ENCODE measurements at regions not wholly inside any gene's neighbourhood (a gene's known extent, or its start where the extent isn't known, plus 50 kb on each side); places are given as distances from the start of the nearest gene placed in this dataset.
"Not testable (repeated sequence)": the region's sequence is repeated elsewhere in the genome, so short reads cannot be mapped to it uniquely, and the experiment has no call there.

DNA sequence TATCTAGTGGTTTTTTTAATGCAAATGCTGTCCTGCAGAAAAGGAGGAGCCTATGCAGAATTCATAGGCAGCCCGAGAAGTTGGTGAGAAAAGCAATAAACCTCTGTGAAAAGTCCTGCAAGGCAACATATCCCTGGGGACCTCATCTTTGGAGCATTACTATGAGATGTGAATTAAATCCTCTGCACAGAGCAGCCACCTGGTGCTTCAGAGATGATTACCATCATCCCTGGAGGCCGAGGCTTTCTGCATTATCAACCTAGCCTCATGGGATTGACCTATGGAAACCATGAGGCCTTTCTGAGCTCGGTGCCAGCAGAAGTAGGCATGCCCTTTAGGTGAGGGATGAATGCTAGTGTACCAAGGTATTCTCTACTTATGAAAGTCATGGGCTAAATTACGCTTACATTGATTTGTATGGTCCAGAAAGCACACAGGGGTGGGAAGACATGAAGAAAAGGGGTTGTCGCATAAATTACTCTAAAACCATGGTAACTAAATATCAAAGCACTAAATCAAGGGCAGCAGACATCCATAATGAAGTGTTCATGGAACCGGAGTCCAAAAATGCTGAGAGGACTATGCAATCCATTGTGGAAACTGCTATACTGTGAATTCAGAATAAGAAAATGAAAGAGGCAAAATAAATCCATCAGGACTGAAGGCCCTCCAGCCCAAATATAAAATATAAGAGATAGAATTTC, 623.5 kb upstream of the DDX18 start:
- DNase-seq (ENCODE audit: low spot score), result no peak
- FAIRE-seq, result no peak

DNA sequence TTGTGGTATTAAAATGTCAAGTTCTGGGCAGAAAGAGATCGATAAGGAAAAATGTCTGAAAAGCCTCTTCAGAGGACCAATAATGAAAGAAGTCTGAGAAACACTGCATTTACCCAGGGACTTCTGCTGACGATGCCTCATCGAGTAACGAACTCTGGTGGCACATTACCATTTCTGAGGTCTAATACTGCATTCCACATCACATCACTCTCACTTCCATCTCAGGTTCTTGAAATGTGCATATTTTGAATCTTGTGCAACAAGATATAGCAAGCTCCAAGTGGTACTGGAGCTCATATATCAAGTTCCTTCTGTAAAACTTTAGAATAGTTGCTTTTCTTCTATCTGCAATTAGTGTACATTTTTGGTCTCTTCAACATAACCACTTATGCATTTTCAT, 619.1 kb upstream of the DDX18 start:
- FAIRE-seq, result no peak

DNA sequence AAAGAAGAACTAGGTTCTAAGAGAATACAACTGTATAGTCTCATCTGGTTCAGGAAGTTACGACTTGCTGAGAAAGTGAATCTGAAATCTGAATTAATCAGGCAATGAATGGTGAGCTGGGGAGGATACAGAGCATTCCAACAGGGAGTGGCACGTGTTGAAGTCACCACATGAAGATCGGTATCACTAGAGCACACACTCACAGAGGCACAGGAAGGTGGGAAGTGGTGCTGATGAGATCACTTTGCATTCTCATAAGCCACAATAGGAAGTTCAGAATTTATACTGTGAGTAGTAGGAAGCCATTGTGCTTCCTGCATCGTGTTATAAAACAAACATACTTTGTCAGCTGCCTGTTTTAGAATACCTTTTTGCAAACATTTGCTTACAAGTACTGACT, 615.0 kb upstream of the DDX18 start:
- DNase-seq (ENCODE audit: low spot score), result peak; percentile 14
- peak; percentile 92 for FAIRE-seq

More for the DNA sequence above, 619.1 kb upstream of the DDX18 start:
- DNase-seq (ENCODE audit: low spot score), result no peak

DNA sequence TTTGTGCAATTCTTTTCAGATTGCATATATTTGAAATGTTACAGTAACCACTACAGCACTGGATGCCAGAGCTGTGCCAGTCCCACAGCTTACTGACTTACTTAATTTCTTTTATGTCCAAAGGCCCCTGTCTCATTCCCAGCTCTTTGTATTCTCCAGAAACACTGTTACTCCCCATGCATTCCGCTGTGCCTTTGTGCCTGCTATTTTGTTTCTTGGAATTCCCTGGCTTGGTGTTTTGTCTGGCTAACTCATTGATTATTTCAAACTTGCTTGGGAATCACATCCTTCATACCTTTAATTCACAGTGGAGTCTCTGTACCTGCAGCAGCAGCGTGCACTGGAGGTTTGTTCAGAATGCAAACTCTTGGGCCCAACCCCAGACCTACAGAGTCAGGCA, 601.9 kb upstream of the DDX18 start:
- no peak for FAIRE-seq
- DNase-seq (ENCODE audit: low spot score), result no peak

DNA sequence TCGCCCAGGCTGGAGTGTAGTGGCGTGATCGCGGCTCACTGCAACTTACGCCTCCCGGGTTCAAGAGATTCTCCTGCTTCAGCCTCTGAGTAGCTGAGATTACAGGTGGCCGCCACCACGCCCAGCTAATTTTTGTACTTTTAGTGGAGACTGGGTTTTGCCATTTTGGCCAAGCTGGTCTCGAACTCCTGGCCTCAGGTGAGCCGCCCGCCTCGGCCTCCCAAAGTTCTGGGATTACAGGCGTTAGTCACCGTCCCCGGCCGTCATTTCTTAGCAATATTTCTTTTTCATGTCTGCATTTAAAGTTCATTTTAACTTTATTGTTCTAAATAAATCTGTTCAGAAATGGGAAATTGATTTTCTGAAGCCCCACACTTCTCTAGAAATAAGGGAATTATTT, 597.3 kb upstream of the DDX18 start:
- FAIRE-seq (no peak), DNase-seq (ENCODE audit: low spot score) (no peak)

DNA sequence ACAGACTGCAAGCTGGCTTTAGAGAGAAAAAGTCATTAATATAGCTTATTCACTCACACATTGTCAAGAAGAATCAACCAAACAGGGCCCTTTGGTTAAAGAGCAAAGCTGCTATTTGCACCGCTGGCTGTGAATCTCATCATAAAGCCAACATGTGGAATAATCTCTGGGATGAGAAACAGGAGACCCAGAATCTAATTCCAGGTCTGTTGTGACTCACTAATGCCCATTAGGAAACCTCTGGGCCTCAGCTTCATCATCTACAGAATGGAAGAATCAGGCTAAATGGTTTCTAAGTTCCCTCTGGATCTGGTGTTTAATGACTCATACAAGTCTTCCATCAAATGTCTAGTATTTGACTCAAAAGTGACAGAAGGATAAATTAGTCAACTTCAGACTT, 591.7 kb upstream of the DDX18 start:
- DNase-seq (ENCODE audit: low spot score) (no peak), FAIRE-seq (no peak)

DNA sequence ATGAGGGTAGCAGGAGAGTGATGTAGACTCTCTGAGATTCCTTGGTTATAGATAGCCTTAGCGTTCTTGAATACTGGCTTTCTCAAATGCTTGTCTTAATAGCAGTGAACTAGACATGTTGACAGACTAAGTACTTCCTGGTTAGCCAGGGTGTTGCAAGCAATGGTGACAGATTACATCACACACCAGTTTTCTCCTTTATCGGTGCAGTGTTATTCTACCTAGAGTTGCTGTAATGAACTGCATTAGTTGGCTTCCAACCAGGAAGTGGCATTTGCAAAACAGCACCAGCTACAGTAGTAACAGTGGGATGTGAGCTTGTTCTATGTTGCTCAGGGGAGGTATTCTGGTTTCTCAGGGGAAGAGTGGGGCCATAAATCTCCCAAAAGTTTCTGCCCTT, 582.2 kb upstream of the DDX18 start:
- FAIRE-seq (no peak), DNase-seq (ENCODE audit: low spot score) (no peak)

DNA sequence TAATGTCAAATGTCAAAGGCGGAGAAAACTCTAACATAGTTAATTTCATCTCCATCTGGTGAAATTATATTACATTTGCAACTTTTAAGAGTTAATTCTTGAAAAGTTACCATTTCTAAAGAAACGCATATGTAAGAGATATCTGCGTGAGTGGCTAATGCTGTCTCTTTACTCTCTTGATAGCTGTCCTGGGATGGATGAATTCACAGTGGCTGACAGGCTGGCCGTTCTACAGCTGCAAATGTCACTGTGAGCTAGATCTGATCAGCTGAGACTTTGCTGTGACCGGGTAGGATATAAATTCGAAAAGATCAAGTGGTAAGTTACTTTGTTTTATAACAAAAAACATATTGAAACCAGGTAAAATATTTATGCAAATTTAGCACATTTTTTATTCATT, 557.1 kb upstream of the DDX18 start:
- DNase-seq (ENCODE audit: low spot score) (no peak), FAIRE-seq (no peak)

DNA sequence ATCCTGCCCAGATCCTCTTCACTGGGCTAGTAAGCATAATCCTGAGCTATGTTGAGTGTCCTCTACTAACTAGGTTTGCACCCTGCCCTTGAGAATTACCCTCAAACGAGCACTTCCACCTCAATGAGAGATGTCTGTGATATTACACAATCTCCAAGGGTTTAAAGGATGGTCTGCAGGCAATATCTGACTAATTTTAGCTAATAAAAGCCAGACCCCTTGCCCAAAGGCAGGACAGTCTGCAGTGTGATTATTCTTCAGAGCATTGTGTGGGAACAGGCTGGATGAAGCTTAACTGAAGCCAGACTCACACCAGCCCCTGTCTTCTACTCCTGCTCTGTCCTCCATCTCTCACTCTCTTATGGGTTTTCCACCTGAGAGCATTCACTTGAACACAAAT, 544.9 kb upstream of the DDX18 start:
- FAIRE-seq (no peak), DNase-seq (ENCODE audit: low spot score) (no peak)

DNA sequence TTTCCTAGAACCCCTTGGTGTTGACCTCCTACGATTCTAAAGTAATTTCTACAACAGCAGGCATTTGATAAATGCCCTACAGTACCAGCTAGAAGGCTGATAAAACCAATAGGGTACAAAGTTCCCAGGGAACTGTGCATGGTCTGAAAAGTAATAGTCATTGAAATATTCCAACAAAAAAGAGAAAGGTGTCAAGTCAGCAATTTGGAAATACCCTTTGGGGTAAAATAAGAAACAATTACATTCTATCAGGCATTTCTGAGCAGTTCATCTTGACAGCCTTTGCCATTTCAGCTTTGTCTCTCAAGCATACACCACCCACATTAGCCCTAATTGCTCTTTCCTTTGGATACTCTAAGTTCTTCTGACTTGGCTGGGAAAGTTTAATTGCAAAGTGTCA, 542.9 kb upstream of the DDX18 start:
- DNase-seq (ENCODE audit: low spot score) (no peak), FAIRE-seq (no peak)

DNA sequence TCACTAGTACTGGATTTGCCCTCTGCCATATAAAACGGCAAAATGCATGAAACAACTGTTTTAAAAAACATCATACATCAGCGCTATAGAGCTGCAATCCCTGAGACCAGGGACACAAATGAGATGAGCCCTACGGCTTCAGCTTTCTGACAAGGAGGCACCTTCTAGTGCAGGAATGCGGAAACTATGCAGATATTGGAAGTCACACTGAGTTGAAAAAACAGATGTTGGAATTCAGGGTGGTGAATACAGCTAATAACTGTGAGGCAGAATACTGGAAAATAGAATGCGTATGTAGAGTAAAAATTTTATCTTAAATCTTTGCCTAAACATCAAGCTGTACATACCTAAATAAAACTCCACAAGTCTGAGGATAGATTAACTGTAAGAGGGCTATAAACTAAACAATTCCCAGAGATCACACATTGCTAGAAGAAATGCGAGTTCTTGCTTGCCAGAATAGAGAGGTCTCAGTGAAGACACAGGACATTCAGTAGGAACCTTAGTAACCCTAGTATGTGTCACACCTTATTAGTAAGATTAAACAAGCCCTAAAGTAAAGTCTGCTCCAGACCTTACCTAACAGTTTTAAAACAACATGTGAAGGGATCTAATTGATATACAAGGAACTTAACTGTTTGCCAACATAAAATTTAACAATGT, 541.4 kb upstream of the DDX18 start:
- FAIRE-seq, result no peak
- no peak for DNase-seq (ENCODE audit: low spot score)

DNA sequence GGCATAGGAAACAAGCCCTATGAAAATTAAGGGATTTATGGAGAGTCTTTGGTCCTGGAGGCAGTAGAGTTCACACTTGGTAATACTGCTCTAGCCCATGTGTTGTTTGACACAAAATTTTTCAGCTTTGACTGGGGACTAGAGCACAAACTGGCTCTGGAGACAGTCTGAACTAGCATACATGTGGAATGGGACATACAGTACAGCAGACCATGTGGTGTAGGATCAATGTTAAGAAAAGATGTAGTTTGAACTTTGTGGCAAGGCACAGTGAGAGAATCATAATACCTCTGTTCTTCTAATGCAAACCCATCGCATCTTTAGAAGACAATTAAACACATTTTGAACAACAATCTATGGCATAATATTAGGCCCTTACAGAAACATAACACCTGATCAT, 521.5 kb upstream of the DDX18 start:
- no peak for DNase-seq (ENCODE audit: low spot score)
- no peak for FAIRE-seq

DNA sequence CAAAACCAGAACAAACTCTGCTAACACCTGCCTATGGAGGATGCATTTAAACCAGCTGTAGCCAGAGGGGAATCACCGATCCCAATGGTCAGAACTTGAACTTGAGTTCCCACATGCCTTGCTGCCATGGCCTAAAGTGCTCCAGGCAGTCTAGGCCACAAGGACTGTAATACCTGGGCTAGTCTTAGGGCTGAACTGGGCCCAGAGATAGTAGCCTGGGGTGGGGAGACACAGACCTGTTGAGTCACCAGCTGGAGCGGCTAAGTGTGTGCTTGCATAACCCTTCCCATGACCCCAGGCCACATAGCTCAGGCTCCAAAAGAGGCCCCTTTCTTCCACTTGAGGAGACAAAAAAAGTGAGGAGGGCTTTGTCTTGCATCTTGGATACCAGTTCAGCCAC, 515.0 kb upstream of the DDX18 start:
- DNase-seq (ENCODE audit: low spot score), result no peak
- FAIRE-seq, result no peak

DNA sequence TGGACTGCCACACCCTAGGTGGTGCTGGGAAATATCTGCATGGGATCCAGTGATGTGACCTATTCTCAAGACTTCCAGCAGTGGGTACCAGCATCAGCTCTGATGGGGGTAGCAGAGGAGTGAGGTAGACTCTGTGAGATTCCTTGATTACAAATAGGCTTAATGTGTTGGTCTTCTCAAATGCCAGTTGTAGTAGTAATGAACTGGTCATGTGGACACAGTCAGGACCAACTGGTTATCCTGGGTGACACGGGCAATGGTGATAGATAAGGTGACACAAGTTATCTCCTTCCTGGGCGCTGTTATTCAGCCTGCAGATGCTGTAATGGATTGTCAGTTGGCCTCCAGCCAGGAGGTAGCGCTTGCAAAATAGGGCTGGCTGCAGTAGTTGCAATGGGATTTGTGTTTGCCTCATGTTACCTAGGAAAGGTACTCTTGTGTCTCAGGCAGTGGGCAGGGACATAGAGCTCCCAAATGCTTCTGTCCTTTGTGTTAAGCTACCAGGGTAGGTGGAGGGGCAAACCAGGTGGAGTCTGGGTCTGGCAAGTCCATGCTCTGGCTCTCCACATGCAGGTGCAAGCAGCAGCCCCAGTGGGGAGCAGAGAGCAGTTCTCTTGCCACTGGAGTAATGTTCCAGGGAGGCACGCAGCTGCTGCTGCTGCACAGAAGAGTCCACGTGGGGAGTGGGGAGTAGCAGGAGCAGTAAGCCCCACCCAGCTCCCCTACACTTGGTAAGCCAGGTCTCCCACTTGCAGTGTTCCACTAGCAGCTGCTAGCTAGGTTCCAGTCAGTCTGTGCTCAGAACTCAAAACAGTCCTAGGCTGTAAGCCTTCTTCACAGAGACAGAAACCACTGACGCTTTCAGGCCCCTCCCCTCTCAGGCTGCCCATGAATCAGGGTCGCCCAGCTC, 505.4 kb upstream of the DDX18 start:
- peak; percentile 30 for FAIRE-seq
- no peak for DNase-seq (ENCODE audit: low spot score)

DNA sequence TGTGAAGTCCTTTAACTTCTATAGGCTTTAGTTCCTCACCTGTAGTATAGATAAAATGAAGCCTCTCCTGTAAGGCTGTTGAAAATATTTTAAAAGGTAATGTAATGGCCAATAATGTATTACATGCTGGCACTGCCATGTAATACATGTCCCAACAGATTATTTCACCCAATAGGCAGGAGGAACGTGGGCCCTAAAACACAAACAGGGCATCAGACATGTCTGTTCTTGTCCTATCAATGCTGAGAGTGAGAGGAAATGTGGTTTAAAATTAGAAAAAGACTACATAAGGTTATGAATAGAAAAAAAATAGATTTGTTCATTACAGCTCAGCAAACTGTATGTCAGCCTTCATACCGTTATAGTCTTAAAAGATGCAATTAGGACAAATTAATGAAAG, 492.7 kb upstream of the DDX18 start:
- no peak for DNase-seq (ENCODE audit: low spot score)
- FAIRE-seq, result no peak

DNA sequence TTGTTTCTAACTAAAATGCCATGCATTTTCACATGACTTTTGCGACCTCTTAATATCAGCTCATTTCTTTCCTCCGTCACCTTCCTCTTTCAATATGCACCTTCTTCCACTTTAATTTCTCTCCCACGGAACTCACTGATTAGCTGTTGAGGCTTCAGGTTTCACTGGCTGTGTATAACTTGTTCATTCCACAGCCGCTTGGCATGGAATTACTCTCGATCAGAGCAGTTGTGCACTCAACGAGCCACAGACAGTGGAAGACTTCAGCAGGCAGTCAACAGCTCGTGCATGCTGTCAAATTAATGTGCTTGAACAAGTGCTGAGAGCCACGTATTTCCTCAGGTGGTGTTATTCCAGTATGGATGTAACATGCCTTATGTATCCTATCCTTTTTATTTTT, 491.2 kb upstream of the DDX18 start:
- FAIRE-seq (peak; percentile 5), DNase-seq (ENCODE audit: low spot score) (no peak)

DNA sequence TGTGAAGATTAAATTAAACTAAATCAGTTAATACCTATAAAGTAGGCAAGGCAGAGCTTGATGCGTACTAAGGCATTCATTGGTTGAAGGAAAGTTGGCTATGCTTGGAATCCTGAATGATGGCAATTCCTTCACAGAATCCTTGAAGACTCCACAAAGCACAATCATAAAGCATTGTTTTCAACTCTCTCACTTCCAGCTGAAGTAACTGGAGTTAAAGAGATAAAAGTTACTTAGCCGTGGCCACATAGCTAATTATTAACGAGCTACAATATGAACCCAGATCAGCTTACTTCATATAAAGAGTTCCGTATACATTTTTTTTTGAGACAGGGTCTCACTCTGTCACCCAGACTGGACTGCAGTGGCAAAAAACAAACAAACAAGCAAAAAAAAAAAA, 483.9 kb upstream of the DDX18 start:
- FAIRE-seq (no peak), DNase-seq (ENCODE audit: low spot score) (no peak)

DNA sequence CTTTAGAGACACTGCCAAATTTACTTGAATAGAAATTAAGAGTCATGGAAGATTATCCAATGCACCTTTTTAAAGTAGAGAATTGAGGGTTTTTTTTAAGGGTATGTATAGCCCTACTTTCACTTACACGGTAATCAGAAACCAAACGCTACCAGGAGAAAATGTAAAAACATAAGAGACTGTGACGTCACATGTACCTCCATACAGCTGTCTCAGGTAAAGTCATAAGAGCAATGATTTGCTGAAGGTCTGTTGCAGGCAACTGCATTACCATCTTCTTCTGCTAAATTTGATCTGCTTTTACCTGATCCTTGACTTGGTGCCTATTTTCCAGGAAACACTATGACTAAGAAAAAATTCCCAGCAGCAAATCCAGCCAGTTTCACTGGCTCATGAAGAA, 478.5 kb upstream of the DDX18 start:
- no peak for FAIRE-seq
- DNase-seq (ENCODE audit: low spot score), result no peak

DNA sequence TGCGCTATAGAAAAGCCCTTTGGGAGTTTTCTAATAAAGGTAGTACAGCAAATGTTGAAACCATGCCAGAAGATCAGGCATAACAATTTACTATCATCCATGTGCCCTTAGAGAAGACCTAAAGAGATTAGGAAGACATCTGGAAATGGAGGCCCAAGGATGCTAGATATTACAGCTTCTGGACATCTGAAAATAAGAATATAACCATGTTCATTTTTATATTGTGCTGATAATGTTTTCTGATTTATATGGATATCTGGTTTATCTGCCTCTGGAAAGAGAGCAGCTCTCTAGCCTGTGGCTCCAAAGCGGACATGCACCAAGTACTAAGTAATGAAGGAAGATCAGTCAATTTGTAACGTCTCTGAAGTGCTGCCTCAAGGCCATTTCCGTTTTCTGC, 478.0 kb upstream of the DDX18 start:
- FAIRE-seq (no peak), DNase-seq (ENCODE audit: low spot score) (no peak)

DNA sequence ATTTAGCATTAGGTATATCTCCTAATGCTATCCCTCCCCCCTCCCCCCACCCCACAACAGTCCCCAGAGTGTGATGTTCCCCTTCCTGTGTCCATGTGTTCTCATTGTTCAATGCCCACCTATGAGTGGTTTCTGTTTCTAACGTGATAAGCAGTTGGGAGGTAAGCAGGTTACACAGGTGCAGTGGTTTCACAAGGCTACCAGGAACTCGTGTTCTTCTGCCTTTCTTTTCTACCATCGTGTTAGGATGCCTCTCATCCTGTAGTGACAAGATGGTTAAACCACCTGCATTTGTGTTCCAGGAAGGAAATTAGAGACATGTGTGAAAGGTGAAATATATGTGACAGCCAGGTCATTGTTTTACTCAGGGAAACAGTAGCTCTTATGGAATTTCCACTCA, 476.5 kb upstream of the DDX18 start:
- DNase-seq (ENCODE audit: low spot score); FAIRE-seq: not testable (repeated sequence)

DNA sequence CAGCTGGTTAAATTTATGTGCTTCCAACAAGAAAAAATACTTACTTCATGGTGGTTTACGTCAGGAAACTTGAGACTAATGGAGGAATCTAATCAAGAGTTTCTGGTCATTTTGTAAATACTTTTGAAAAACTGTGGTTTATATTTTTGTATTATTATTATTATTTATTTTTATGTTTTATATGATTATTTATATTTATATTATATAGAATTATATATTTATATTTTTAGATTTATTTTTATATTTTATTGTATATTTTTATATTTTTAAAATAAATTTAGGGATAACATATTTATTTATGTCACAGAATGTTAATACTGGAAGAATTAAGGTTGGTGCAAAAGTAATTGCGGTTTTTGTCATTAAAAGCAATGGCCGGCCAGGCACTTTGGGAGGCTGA, 474.5 kb upstream of the DDX18 start:
- DNase-seq (ENCODE audit: low spot score) (no peak), FAIRE-seq (no peak)

DNA sequence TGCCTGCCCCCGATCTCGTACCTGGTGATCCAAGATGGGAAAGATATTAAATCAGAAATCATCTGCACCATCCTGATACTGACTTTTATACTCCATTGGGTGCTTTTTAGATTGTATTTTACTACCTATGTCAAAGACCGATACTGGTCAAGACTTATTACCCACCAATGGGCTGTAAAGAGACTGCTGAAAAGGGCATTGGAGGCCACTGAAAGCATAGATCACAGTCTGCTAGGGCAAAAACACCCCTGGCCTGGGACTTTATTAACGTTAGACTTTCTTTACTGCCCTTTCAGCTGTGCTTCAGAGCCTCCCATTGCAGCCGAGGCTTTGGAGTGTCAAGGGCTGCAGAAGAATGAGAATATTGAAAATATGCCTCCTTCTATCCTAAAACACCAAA, 472.8 kb upstream of the DDX18 start:
- DNase-seq (ENCODE audit: low spot score), result no peak
- no peak for FAIRE-seq

Measured in urothelium cell line (cell line).